ENCODE measurements at regions not wholly inside any gene's neighbourhood (a gene's known extent, or its start where the extent isn't known, plus 50 kb on each side); places are given as distances from the start of the nearest gene placed in this dataset.

GRCh38 chr3:112709911-112710310, 69.0 kb upstream of the CCDC80 start:
- no peak for TF ChIP-seq CTCF (conservative IDR thresholded peaks at IDR 0.05; ENCODE audit: low read depth, low read length)
- TF ChIP-seq EZH2 (IDR thresholded peaks at IDR 0.05; ENCODE audit: low read length, unreplicated experiment), result no peak
- no peak for TF ChIP-seq EZH2phosphoT487 (IDR thresholded peaks at IDR 0.05; ENCODE audit: borderline replicate concordance, low read length)
